Fibroblast of pulmonary artery (primary cell): ENCODE measurements at regions not wholly inside any gene's neighbourhood (a gene's known extent, or its start where the extent isn't known, plus 50 kb on each side); places are given as distances from the start of the nearest gene placed in this dataset.
A peak's percentile ranks its signal among the peaks of the same experiment; 100 is the strongest.

ENCODE experiments used
- DNase-seq: peaks from one replicate; pipeline ENCODE4 v3.0.0-alpha.2; 2010; ENCODE audit warnings: low read depth
- H3K4me3 ChIP-seq: replicated peaks from 2 replicates; pipeline ENCODE4 v1.5.1; 2011; ENCODE audit warnings: low read depth, mild to moderate bottlenecking, control low read depth, low read length, moderate library complexity
- CTCF ChIP-seq: IDR thresholded peaks from 2 replicates; pipeline ENCODE4 v1.5.1; 2011; ENCODE audit warnings: mild to moderate bottlenecking, control low read depth, low read length, inconsistent platforms; ENCODE audit errors: missing control alignments

- no peak for TF ChIP-seq CTCF
These were observed 305.3 kb downstream of the CD83 start for GRCh38 chr6:14422917-14423316.

GRCh38 chr6:14423330-14423729, 305.8 kb downstream of the CD83 start:
- DNase-seq: peak; percentile 29
- H3K4me3 ChIP-seq: no peak overlapping the region
- TF ChIP-seq CTCF: no peak

More at GRCh38 chr6:14422917-14423316, 305.3 kb downstream of the CD83 start:
- H3K4me3 ChIP-seq: no peak overlapping the region
- no peak for DNase-seq

- no peak for DNase-seq
- no peak for TF ChIP-seq CTCF
- H3K4me3 ChIP-seq: no peak overlapping the region
These were observed 306.4 kb downstream of the CD83 start for GRCh38 chr6:14423955-14424354.

GRCh38 chr6:14425805-14426204, 308.2 kb downstream of the CD83 start:
- no peak for DNase-seq
- no peak for TF ChIP-seq CTCF
- no peak overlapping the region for H3K4me3 ChIP-seq

GRCh38 chr6:14426281-14426680, 308.7 kb downstream of the CD83 start:
- no peak for TF ChIP-seq CTCF
- H3K4me3 ChIP-seq: no peak overlapping the region
- DNase-seq: no peak

- no peak for DNase-seq
- H3K4me3 ChIP-seq: no peak overlapping the region
- no peak for TF ChIP-seq CTCF
These were observed 310.7 kb downstream of the CD83 start for GRCh38 chr6:14428269-14428668.

GRCh38 chr6:14429396-14429795, 311.8 kb downstream of the CD83 start:
- TF ChIP-seq CTCF: no peak
- no peak for DNase-seq
- H3K4me3 ChIP-seq: no peak overlapping the region
